NCI-H1694 treated with DMSO at 0.1 percent for 48 hours (cell line): ENCODE measurements at regions not wholly inside any gene's neighbourhood (a gene's known extent, or its start where the extent isn't known, plus 50 kb on each side); places are given as distances from the start of the nearest gene placed in this dataset.
"Not testable (repeated sequence)": the region's sequence is repeated elsewhere in the genome, so short reads cannot be mapped to it uniquely, and the experiment has no call there.

Source experiments
- DNase-seq: peaks from one replicate; lab custom pipeline; 2025; lab: John Stamatoyannopoulos, UW

DNA sequence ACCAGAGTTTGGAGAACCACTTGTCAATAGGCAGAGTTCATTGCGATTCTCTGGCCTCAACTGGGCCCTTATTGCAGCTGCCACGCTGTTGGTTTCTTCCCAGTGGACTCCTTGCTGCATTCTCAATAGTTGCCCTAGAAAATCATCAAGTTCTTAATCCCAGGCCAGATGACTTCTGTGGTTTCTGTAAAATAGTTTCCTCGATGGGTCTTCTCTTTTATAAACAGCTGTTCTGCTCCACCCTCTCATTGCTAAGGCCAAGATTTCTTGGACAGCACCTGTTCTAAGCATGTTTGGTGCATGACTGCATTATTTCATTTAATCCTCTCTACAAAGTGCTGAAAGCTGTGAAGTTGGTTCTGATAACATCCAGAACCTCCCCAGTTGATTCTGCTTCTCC, 131.0 kb downstream of the BCL2L11 start:
- no peak for DNase-seq

GRCh38 chr2:111252436-111252835, 131.7 kb downstream of the BCL2L11 start:
- DNase-seq = no peak

GRCh38 chr2:111254916-111255315, 134.2 kb downstream of the BCL2L11 start:
- DNase-seq = not testable (repeated sequence)

DNA sequence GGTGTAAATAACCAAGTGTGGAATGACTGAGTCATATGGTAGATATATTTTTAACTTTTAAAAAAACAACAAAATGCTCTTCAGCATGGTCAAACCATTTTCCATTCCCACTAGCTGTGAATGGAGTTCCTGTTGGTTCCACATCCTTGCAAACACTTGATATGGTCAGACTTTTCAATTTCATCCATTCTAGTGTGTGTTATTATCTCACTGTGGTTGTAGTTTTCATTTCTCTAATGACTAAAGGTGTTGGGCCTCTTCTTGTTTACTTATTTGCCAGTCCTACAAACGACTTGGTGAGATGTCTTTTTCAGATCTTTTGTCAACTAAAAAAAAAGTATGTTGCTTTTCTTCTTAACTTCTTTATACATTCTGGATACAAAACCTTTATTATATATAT, 135.9 kb downstream of the BCL2L11 start:
- DNase-seq = not testable (repeated sequence)

- not testable (repeated sequence) for DNase-seq
Measured at GRCh38 chr2:111257607-111258006, 136.9 kb downstream of the BCL2L11 start.

DNA sequence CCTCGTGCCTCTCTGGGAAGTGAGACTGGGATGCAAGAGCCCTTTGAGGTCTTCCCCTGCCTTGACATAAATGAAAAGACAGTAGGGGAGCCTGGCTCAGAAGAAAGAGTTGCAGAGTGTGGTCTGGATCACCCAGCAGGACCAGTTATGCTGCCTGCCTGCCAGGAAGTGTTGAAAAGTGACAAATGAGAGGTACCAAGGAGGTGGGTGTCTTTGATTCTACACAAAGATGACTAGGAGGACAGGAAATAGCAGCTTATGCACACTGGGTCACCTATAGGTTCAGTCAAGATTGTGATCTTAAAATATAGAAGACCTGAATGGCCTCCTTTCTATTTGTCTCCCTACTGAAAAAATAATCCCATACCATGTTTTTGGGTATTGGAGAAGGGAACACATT, 137.6 kb downstream of the BCL2L11 start:
- DNase-seq = not testable (repeated sequence)

- DNase-seq = not testable (repeated sequence)
Measured at GRCh38 chr2:111262627-111263379, 142.1 kb downstream of the BCL2L11 start.

GRCh38 chr2:111263380-111264017, 142.8 kb downstream of the BCL2L11 start:
- not testable (repeated sequence) for DNase-seq

- DNase-seq = not testable (repeated sequence)
Measured at GRCh38 chr2:111264956-111265355, 144.2 kb downstream of the BCL2L11 start.

DNA sequence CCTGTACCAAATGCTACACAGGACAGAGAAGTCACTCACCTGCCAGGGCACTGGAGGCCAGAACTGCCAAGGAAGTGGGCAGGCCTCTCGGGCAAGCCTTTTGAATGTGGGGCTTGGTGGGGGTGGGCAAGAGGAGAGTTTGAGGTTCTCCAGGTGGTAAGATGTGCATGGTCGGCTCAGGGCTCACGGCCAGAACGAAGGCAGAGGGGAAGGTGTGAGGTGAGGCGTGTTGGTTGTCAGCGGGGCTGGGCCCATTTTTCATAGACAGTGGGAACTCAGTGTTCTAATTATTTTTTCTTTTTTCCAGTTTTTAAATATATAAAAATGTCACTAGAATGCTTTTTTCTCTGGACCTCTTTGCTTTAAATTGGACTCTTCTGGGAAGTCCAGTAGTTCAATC, 145.8 kb downstream of the BCL2L11 start:
- not testable (repeated sequence) for DNase-seq

DNA sequence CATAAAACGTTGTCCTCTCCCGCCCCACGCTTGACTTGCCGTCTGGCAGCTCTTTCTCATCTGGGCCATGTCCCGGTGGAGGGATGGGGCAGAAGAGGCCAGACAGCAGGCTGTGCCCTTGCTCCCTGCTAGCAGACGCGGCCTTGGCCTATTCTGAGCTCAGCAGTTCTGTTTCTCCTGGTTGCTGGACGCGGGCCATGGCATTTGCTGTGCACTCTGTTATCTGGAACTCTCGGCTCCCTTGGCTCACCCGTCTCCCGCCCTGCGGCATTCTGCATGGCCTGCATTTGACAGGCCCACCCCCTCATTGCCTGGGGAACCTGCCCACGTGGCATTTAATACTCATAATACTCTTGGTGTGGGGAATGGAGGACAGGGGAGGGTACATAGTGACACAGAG, 146.3 kb downstream of the BCL2L11 start:
- not testable (repeated sequence) for DNase-seq

GRCh38 chr2:111269761-111270323, 149.1 kb downstream of the BCL2L11 start:
- DNase-seq = not testable (repeated sequence)

GRCh38 chr2:111270569-111270968, 149.9 kb downstream of the BCL2L11 start:
- not testable (repeated sequence) for DNase-seq

DNA sequence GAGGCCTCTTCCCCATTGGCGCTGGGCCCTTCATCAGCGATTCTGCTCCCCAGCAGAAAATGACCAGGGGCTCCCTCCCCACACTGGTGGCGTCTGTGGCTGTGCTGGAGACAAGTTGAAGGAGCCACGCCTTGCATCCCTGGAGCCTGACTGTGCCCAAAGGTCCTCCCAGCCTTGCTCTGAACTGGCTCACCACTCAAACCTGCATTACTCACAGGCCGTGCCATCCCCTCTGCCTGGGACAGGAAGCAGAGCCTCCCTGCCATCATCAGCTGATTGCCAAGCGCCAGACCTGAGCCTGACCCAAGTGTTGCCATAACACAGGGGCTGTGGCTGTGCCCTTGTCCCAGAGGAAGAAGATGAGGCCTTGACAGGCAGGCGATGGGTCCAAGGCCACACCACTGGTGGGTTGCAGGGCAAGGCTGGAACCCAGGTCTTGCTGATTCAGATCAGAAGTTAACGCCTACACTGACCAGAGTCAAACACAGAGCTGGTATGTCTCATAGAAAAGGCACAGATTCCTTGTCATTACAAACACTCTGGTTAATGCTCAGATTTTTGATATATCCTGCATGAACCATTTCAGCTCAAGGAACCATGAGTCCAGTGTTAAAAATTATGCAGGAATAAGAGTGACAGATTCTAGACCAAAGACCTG, 151.1 kb downstream of the BCL2L11 start:
- DNase-seq = not testable (repeated sequence)

DNA sequence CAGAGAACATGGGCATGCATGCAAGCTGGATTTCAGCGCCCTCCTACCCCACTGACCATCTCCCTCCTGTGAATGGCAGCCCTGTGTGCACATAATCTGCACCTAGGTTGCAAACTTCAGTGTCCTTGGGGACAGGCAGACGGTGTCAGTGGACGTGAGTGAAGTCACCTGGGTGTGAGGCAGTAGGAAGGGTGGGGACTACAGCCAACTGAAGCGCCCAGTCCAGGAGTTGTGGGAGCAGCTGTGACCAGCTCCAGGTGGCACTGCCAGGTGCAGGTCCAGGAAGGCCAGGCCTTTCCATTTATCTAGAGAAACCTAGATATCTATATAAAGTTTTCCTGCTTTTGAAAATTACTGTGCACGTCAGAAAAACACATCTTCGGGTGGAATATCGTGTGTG, 152.3 kb downstream of the BCL2L11 start:
- DNase-seq = not testable (repeated sequence)

GRCh38 chr2:111275047-111275853, 154.5 kb downstream of the BCL2L11 start:
- DNase-seq = not testable (repeated sequence)

- not testable (repeated sequence) for DNase-seq
Measured at GRCh38 chr2:111275854-111276171, 155.1 kb downstream of the BCL2L11 start.

DNA sequence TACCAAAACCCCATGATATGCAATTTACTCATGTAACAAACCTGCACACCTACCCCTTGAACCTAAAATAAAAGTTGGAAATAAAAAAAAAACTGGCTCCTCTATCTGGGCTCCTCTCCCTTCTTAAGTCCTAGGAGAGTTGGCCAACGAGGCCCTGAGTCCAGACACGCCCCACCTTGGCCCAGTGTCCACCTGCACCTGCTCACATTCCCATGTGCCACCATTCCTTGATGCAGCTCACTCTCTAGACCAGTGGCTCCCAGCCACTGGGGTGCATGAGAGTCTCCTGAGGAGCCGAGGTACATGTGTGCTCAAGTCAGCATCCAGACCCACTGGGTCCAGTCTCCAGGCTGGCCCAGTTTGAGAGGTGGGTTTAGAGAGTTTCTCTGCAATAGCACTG, 157.4 kb downstream of the BCL2L11 start:
- not testable (repeated sequence) for DNase-seq

GRCh38 chr2:111280709-111281286, 160.1 kb downstream of the BCL2L11 start:
- not testable (repeated sequence) for DNase-seq

DNA sequence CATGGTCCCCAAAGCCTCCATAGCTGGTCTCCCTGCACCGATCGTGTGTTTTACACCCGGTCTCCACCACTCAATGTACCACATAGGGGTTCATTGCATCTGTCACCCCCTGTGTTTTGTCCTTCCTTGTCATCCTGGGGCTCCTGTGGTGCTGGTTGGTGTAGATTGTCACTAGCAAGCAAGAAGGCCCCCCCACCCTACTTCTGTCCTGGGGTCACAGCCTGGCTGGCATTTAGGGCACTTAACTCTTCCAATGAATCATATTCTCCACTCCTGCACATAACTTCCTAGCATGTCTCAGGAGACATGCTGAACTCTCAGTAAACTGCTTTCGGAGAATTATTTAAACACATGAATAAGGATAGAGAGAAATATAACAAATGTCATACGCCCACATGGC, 161.4 kb downstream of the BCL2L11 start:
- DNase-seq = not testable (repeated sequence)
